ENCODE measurements at regions not wholly inside any gene's neighbourhood (a gene's known extent, or its start where the extent isn't known, plus 50 kb on each side); places are given as distances from the start of the nearest gene placed in this dataset.

GRCh38 chr14:38824706-38825105, 278.3 kb downstream of the SEC23A start:
- no peak for DNase-seq
- CTCF ChIA-PET = no interaction called here
- Mint-ChIP-seq H3K27ac (no peak overlapping the region), H3K4me3 (no peak overlapping the region), H3K27me3 (peaks cover 2% of the 10 kb centered on the region), H3K4me1 (no peaks in the 10 kb centered on the region), H3K9me3 (no peaks in the 10 kb centered on the region), H3K36me3 (ENCODE audit: low read depth) (no peaks in the 10 kb centered on the region)
- POLR2A ChIA-PET = no interaction called here

- Mint-ChIP-seq H3K27me3 (no peaks in the 10 kb centered on the region), H3K4me1 (no peaks in the 10 kb centered on the region), H3K9me3 (no peaks in the 10 kb centered on the region), H3K27ac (no peak overlapping the region), H3K36me3 (ENCODE audit: low read depth) (no peaks in the 10 kb centered on the region), H3K4me3 (no peak overlapping the region)
- ChIA-PET CTCF (no interaction called here), POLR2A (no interaction called here)
- no peak for DNase-seq
Observed at GRCh38 chr14:38818555-38818954, 284.5 kb downstream of the SEC23A start.

- no peak overlapping the region for H3K27ac Mint-ChIP-seq
- DNase-seq = no peak
- H3K36me3 Mint-ChIP-seq (ENCODE audit: low read depth) = no peaks in the 10 kb centered on the region
- no peaks in the 10 kb centered on the region for H3K4me1 Mint-ChIP-seq
- no peaks in the 10 kb centered on the region for H3K27me3 Mint-ChIP-seq
- no peak overlapping the region for H3K4me3 Mint-ChIP-seq
- H3K9me3 Mint-ChIP-seq = peaks cover 3% of the 10 kb centered on the region
- CTCF ChIA-PET = interaction anchor here (1.0 to 1.4 kb wide), 3 partner anchors 17 to 63 kb away, joined by 3 read pairs; no protein-coding TSS in a partner anchor
- POLR2A ChIA-PET = no interaction called here
Observed at GRCh38 chr14:38808734-38809455, 294.1 kb downstream of the SEC23A start.

GRCh38 chr14:38799671-38800070, 303.4 kb downstream of the SEC23A start:
- no peaks in the 10 kb centered on the region for H3K27me3 Mint-ChIP-seq
- H3K9me3 Mint-ChIP-seq = peaks cover 6% of the 10 kb centered on the region
- no peak overlapping the region for H3K27ac Mint-ChIP-seq
- no peak overlapping the region for H3K4me3 Mint-ChIP-seq
- DNase-seq = no peak
- CTCF ChIA-PET = no interaction called here
- H3K4me1 Mint-ChIP-seq = no peaks in the 10 kb centered on the region
- H3K36me3 Mint-ChIP-seq (ENCODE audit: low read depth) = no peaks in the 10 kb centered on the region
- POLR2A ChIA-PET = no interaction called here

- POLR2A ChIA-PET = no interaction called here
- CTCF ChIA-PET = no interaction called here
- no peak overlapping the region for H3K4me3 Mint-ChIP-seq
- H3K27me3 Mint-ChIP-seq = no peaks in the 10 kb centered on the region
- H3K27ac Mint-ChIP-seq = no peak overlapping the region
- no peak for DNase-seq
- H3K4me1 Mint-ChIP-seq = no peaks in the 10 kb centered on the region
- no peaks in the 10 kb centered on the region for H3K9me3 Mint-ChIP-seq
- no peaks in the 10 kb centered on the region for H3K36me3 Mint-ChIP-seq (ENCODE audit: low read depth)
Observed at GRCh38 chr14:38794677-38795076, 308.4 kb downstream of the SEC23A start.

GRCh38 chr14:38791862-38792261, 311.2 kb downstream of the SEC23A start:
- no peaks in the 10 kb centered on the region for H3K4me1 Mint-ChIP-seq
- no peaks in the 10 kb centered on the region for H3K27me3 Mint-ChIP-seq
- no peaks in the 10 kb centered on the region for H3K36me3 Mint-ChIP-seq (ENCODE audit: low read depth)
- no peaks in the 10 kb centered on the region for H3K9me3 Mint-ChIP-seq
- no peak for DNase-seq
- H3K27ac Mint-ChIP-seq = no peak overlapping the region
- ChIA-PET POLR2A (no interaction called here), CTCF (interaction anchor here (1.2 kb wide), 1 partner anchor 17 kb away, joined by 3 read pairs; no protein-coding TSS in a partner anchor)
- H3K4me3 Mint-ChIP-seq = no peak overlapping the region

DNA sequence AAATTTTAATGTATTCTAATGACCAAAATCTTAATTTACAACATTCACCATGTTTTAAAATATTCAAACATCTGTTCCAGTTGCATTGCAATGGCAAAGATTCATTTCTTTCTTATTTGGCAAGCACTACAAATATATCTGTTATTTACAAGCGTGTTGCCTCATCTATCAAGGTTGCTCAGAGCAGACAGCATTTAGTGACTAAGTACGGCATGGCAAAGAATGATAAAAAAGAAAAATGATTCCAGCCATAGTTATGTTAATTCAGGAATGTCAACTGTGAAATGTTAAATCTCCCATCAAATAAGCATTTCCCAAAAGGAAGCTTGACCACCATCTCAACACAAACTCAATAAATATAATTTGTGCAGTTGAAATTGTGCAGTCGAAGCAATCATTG, 312.1 kb downstream of the SEC23A start:
- Mint-ChIP-seq H3K27ac (no peak overlapping the region), H3K4me3 (no peak overlapping the region), H3K27me3 (no peaks in the 10 kb centered on the region), H3K9me3 (no peaks in the 10 kb centered on the region), H3K36me3 (ENCODE audit: low read depth) (no peaks in the 10 kb centered on the region), H3K4me1 (no peaks in the 10 kb centered on the region)
- POLR2A ChIA-PET = no interaction called here
- DNase-seq = no peak
- CTCF ChIA-PET = no interaction called here

DNA sequence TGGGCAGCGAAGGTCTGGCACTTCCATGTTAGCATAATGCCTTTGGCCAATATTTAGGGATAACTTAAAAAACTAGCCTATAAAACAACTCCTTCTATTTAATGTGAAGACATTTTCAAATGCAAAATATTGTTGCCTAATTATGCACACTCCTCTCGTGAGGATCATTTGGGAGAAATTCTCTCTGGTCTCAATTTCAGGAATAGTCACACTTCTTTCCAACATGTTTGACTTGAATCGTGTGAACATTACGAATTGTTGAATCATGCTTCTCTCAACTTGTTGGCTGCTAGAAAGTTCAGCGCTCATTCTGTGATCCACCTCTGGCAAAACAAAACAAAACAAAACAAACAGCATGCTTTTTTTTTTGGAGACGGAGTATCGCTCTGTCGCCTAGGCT, 313.2 kb downstream of the SEC23A start:
- Mint-ChIP-seq H3K27ac (no peak overlapping the region), H3K4me3 (no peak overlapping the region), H3K9me3 (no peaks in the 10 kb centered on the region), H3K27me3 (no peaks in the 10 kb centered on the region), H3K4me1 (no peaks in the 10 kb centered on the region), H3K36me3 (ENCODE audit: low read depth) (no peaks in the 10 kb centered on the region)
- DNase-seq = no peak
- ChIA-PET POLR2A (no interaction called here), CTCF (no interaction called here)

DNA sequence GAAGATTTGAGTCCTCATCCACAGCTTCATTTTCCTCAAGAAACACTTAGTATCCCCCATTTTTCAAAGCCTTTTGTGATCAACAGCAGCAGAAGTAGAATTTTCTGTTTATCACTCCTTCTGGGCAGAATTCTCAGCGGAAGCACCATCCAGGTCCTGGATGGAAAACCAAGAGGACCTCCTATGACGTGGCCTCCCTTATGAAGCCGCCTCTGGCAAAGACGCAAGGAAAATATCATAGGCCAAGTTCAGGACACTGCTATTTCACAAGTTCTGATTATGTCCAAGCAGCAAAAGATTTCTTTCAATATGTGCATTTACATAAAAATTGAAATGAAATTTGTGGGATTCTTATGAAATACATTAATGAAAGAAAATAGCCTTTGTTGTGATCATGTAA, 315.0 kb downstream of the SEC23A start:
- Mint-ChIP-seq H3K9me3 (no peaks in the 10 kb centered on the region), H3K36me3 (ENCODE audit: low read depth) (no peaks in the 10 kb centered on the region), H3K27ac (no peak overlapping the region), H3K27me3 (no peaks in the 10 kb centered on the region), H3K4me1 (no peaks in the 10 kb centered on the region), H3K4me3 (no peak overlapping the region)
- no peak for DNase-seq
- POLR2A ChIA-PET = no interaction called here
- CTCF ChIA-PET = no interaction called here

DNA sequence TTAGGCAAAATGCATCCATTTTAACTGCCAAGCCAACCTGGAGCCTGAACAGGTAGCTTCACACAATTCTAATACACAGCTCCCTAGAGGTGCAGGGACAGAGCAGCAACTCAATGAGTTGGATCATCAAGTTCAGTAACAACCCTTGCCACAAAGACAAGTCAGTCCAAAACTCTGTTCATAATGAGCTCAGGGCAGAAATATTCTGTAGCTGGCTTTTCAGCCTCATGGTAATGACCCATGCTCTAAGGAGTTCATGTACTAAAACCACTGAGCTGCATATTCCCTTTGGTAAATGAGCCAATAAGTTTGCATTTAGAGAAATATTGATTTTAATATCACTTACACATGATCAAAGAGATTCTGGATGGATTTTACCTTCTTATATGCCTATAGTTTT, 316.1 kb downstream of the SEC23A start:
- Mint-ChIP-seq H3K36me3 (ENCODE audit: low read depth) (no peaks in the 10 kb centered on the region), H3K4me1 (no peaks in the 10 kb centered on the region), H3K9me3 (no peaks in the 10 kb centered on the region), H3K27ac (no peak overlapping the region), H3K27me3 (no peaks in the 10 kb centered on the region), H3K4me3 (no peak overlapping the region)
- no peak for DNase-seq
- CTCF ChIA-PET = interaction anchor here (1.0 kb wide), 1 partner anchor 9 kb away, joined by 3 read pairs; no protein-coding TSS in a partner anchor
- POLR2A ChIA-PET = no interaction called here

DNA sequence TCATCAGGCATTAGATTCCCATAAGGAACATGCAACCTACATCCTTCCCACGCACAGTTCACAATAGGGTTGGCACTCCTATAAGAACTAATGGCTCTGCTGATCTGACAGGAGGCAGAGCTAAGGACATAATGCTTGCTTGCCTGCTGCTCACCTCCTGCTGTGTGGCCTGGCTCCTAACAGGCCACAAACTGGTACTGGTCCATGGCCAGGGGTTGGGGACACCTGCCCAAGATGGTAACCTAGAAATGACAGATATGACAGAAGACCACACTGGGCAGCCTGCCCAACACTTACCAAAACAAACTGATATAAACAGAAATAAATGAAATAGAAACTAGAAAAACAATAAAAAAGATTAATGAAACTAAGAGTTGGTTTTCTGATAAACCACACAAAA, 325.6 kb downstream of the SEC23A start:
- Mint-ChIP-seq H3K27me3 (peaks cover 1% of the 10 kb centered on the region), H3K36me3 (ENCODE audit: low read depth) (no peaks in the 10 kb centered on the region), H3K27ac (no peak overlapping the region), H3K9me3 (no peaks in the 10 kb centered on the region), H3K4me3 (no peak overlapping the region), H3K4me1 (no peaks in the 10 kb centered on the region)
- POLR2A ChIA-PET = no interaction called here
- no peak for DNase-seq
- CTCF ChIA-PET = no interaction called here

DNA sequence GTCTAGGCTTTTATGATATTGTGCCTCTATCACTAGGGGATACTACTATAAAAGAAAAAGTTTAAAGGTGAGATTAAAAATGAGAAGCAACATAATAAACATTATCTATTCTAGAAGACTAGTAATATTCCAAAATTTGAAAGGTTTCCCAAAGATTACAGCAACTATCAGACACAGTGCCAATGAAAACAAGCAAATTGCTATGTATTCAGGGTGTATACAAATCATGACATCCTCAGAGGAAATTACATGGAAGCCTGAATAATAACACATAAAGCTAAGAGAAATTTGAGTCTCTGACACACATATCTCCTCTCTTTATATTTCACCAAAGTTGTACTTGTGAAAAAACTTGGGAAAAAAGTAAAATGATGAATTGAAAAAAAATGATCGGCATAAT, 327.0 kb downstream of the SEC23A start:
- Mint-ChIP-seq H3K27ac (no peak overlapping the region), H3K4me1 (no peaks in the 10 kb centered on the region), H3K4me3 (no peak overlapping the region), H3K27me3 (peaks cover 1% of the 10 kb centered on the region), H3K36me3 (ENCODE audit: low read depth) (no peaks in the 10 kb centered on the region), H3K9me3 (no peaks in the 10 kb centered on the region)
- ChIA-PET POLR2A (no interaction called here), CTCF (no interaction called here)
- DNase-seq = no peak

GRCh38 chr14:38774162-38774561, 328.9 kb downstream of the SEC23A start:
- POLR2A ChIA-PET = no interaction called here
- Mint-ChIP-seq H3K9me3 (no peaks in the 10 kb centered on the region), H3K36me3 (ENCODE audit: low read depth) (no peaks in the 10 kb centered on the region), H3K4me1 (no peaks in the 10 kb centered on the region), H3K4me3 (no peak overlapping the region), H3K27me3 (no peaks in the 10 kb centered on the region), H3K27ac (no peak overlapping the region)
- CTCF ChIA-PET = no interaction called here
- DNase-seq = no peak

- no peak for DNase-seq
- Mint-ChIP-seq H3K27me3 (no peaks in the 10 kb centered on the region), H3K9me3 (peaks cover 5% of the 10 kb centered on the region), H3K36me3 (ENCODE audit: low read depth) (no peaks in the 10 kb centered on the region), H3K4me1 (no peaks in the 10 kb centered on the region), H3K4me3 (no peak overlapping the region), H3K27ac (no peak overlapping the region)
- CTCF ChIA-PET = no interaction called here
- POLR2A ChIA-PET = no interaction called here
Observed at GRCh38 chr14:38770251-38770650, 332.8 kb downstream of the SEC23A start.
